GM12878 (cell line): ENCODE measurements at regions not wholly inside any gene's neighbourhood (a gene's known extent, or its start where the extent isn't known, plus 50 kb on each side); places are given as distances from the start of the nearest gene placed in this dataset.

Experiments
- ATAC-seq: fragments of 200-7000 bp; cut with Tn5 transposase; 3 replicates; pipeline ENCODE4 v1.9.1; 2020; ENCODE audit warnings: mild to moderate bottlenecking, moderate library complexity
- BruUV-seq: library from RNA; stranded (reverse); fragments of 400-500 nt; replicated peaks from 2 replicates; lab custom pipeline; 2021; lab: Mats Ljungman, UMichigan
- CTCF ChIA-PET: fragments of 300-600 bp; sonication (Branson Sonifier 250); formaldehyde crosslinking; extraction: SDS; loops from one replicate; lab custom pipeline; 2021; ENCODE audit warnings: inconsistent platforms; lab: Yijun Ruan, JAX
- POLR2A ChIA-PET: fragments of 350-600 bp; formaldehyde crosslinking; extraction: SDS; loops from one replicate; lab custom pipeline; 2021; ENCODE audit warnings: inconsistent platforms; lab: Charles Lee
- RAD21 ChIA-PET: fragments of 300-600 bp; sonication (Branson Sonifier 250); formaldehyde crosslinking; loops from one replicate; lab custom pipeline; 2023; ENCODE audit warnings: antibody characterized with exemption; ENCODE audit not compliant: unreplicated experiment; lab: Charles Lee
- SMC1A ChIA-PET: fragments of 300-600 bp; sonication (Branson Sonifier 250); formaldehyde crosslinking; loops from one replicate; lab custom pipeline; 2023; ENCODE audit not compliant: unreplicated experiment, uncharacterized antibody; lab: Charles Lee
- DNase-seq: peaks from one replicate; pipeline ENCODE4 v3.0.0-alpha.2; 2011; ENCODE audit warnings: low read depth, low spot score
- FAIRE-seq: peaks from 3 replicates; lab custom pipeline; 2011; peaks lifted over from hg19 to GRCh38; lab: Jason Lieb, UNC
- H2AFZ ChIP-seq: 2 replicates; pipeline ENCODE4 v1.6.0; 2011; ENCODE audit warnings: low read depth, low read length, control low read depth; ENCODE audit not compliant: control insufficient read depth
- H3K27ac ChIP-seq: 2 replicates; pipeline ENCODE4 v1.5.1; 2011; ENCODE audit warnings: control low read depth; ENCODE audit not compliant: control insufficient read depth, insufficient read depth
- H3K27me3 ChIP-seq, 2 experiments: replicated peaks in 1 of 2; 2 replicates each; pipeline versions ENCODE4 v1.6.0 to v1.6.1; 2011; ENCODE audit warnings: low read length in 1 of 2; ENCODE audit not compliant: control insufficient read depth in 2 of 2, insufficient read depth in 2 of 2
- H3K36me3 ChIP-seq, 2 experiments: 2 replicates each; pipeline ENCODE4 v1.5.1; 2011; ENCODE audit warnings: low read length in 1 of 2; ENCODE audit not compliant: control insufficient read depth in 2 of 2, insufficient read depth in 2 of 2
- H3K4me1 ChIP-seq: 2 replicates; pipeline ENCODE4 v1.6.1; 2011; ENCODE audit warnings: mild to moderate bottlenecking, low read length, moderate library complexity, mixed read lengths; ENCODE audit not compliant: control insufficient read depth, insufficient read depth
- H3K4me2 ChIP-seq: 2 replicates; pipeline ENCODE4 v1.6.0; 2011; ENCODE audit warnings: control low read depth; ENCODE audit not compliant: control insufficient read depth, insufficient read depth
- H3K4me3 ChIP-seq: fragments of 200-600 bp; sonication (generic); 2 replicates; pipeline ENCODE4 v1.5.1; 2016
- H3K79me2 ChIP-seq: 2 replicates; pipeline ENCODE4 v1.6.0; 2011; ENCODE audit warnings: low read length; ENCODE audit not compliant: control insufficient read depth, insufficient read depth
- H3K9ac ChIP-seq: 2 replicates; pipeline ENCODE4 v1.8.0; 2011; ENCODE audit warnings: low read length, control low read depth, mixed read lengths; ENCODE audit not compliant: control insufficient read depth, insufficient read depth
- H3K9me3 ChIP-seq: replicated peaks from 3 replicates; pipeline ENCODE4 v1.5.1; 2011; ENCODE audit warnings: mild to moderate bottlenecking, low read length; ENCODE audit not compliant: control insufficient read depth, insufficient read depth
- H4K20me1 ChIP-seq: 2 replicates; pipeline ENCODE4 v1.6.0; 2011; ENCODE audit not compliant: control insufficient read depth, insufficient read depth
- IRF3 ChIP-seq: fragments of 450-650 bp; IDR thresholded peaks from 2 replicates; pipeline ENCODE4 v1.6.1; 2014; ENCODE audit warnings: mild to moderate bottlenecking
- MTA2 ChIP-seq: fragments of 450-650 bp; IDR thresholded peaks from 2 replicates; pipeline ENCODE4 v1.6.1; 2016; ENCODE audit warnings: low read depth, mild to moderate bottlenecking, moderate library complexity
- MYC ChIP-seq: IDR thresholded peaks from 2 replicates; pipeline ENCODE4 v1.6.1; 2011; ENCODE audit warnings: mild to moderate bottlenecking, low read length, moderate library complexity, inconsistent platforms; ENCODE audit not compliant: insufficient read depth, insufficient replicate concordance, insufficient read length, severe bottlenecking
- NR2C2 ChIP-seq: IDR thresholded peaks from 2 replicates; pipeline ENCODE4 v1.6.1; 2011; ENCODE audit warnings: borderline replicate concordance, low read depth; ENCODE audit not compliant: control insufficient read depth, insufficient read length
- PAX5 ChIP-seq: IDR thresholded peaks from 2 replicates; pipeline ENCODE4 v1.6.1; 2011; ENCODE audit warnings: low read depth, low read length, borderline replicate concordance
- PBX3 ChIP-seq: IDR thresholded peaks from 2 replicates; pipeline ENCODE4 v1.6.1; 2011; ENCODE audit warnings: mild to moderate bottlenecking, low read depth, low read length, moderate library complexity; ENCODE audit not compliant: insufficient replicate concordance
- PML ChIP-seq: IDR thresholded peaks from 2 replicates; pipeline ENCODE4 v1.6.1; 2012; ENCODE audit warnings: low read length, inconsistent platforms
- SIN3A ChIP-seq: IDR thresholded peaks from 2 replicates; pipeline ENCODE4 v1.6.1; 2012; ENCODE audit warnings: low read depth, low read length, improper control_type of control experiment
- SIX5 ChIP-seq: IDR thresholded peaks from 2 replicates; pipeline ENCODE4 v1.6.1; 2011; ENCODE audit warnings: mild to moderate bottlenecking, low read depth, low read length, moderate library complexity; ENCODE audit not compliant: severe bottlenecking
- SMAD1 ChIP-seq: fragments of 450-650 bp; IDR thresholded peaks from 2 replicates; pipeline ENCODE4 v1.6.1; 2018; ENCODE audit warnings: mild to moderate bottlenecking, low read depth; ENCODE audit not compliant: partially characterized antibody
- SP1 ChIP-seq: IDR thresholded peaks from one replicate; pipeline ENCODE4 v1.6.1; 2011; ENCODE audit warnings: low read depth, low read length
- ZNF384 ChIP-seq: IDR thresholded peaks from 2 replicates; pipeline ENCODE4 v1.6.1; 2012; ENCODE audit warnings: low read depth, mild to moderate bottlenecking, low read length, improper control_type of control experiment, borderline replicate concordance
- ZSCAN29 ChIP-seq: fragments of 450-650 bp; IDR thresholded peaks from 2 replicates; pipeline ENCODE4 v1.6.1; 2017; ENCODE audit warnings: mild to moderate bottlenecking, moderate library complexity
- WGBS: methylation state at CpG from one replicate; pipeline ENCODE4 v1.1.6; 2016; ENCODE audit warnings: low lambda C conversion rate; ENCODE audit not compliant: insufficient replicate concordance, insufficient coverage; ENCODE audit errors: missing lambda C conversion rate; 5-methylcytosine and 5-hydroxymethylcytosine counted together
- in situ Hi-C: fragments of 300-500 bp; cut with MboI; formaldehyde crosslinking; loops from 9 replicates; pipeline ENCODE4 v1.14.3; 2018; ENCODE audit warnings: mixed read lengths
- intact Hi-C: fragments of 100-400 bp; cut with micrococcal nuclease; formaldehyde crosslinking; loops from one replicate; pipeline ENCODE4 v1.14.2; 2022; ENCODE audit not compliant: unreplicated experiment
- TF ChIP-seq, protein P1 (sequence below): IDR thresholded peaks from 2 replicates; pipeline ENCODE4 v1.6.1; 2011; ENCODE audit warnings: borderline replicate concordance, low read depth, mild to moderate bottlenecking, moderate library complexity, mixed read lengths, low read length; ENCODE audit not compliant: insufficient read depth; ENCODE audit errors: extremely low read length
- TF ChIP-seq, protein P2 (sequence below): fragments of 450-650 bp; IDR thresholded peaks from 2 replicates; pipeline ENCODE4 v1.6.1; 2017; ENCODE audit warnings: mild to moderate bottlenecking, moderate library complexity
- TF ChIP-seq, protein P3 (sequence below): fragments of 450-650 bp; IDR thresholded peaks from 2 replicates; pipeline ENCODE4 v1.6.1; 2016; ENCODE audit warnings: mild to moderate bottlenecking

DNA sequence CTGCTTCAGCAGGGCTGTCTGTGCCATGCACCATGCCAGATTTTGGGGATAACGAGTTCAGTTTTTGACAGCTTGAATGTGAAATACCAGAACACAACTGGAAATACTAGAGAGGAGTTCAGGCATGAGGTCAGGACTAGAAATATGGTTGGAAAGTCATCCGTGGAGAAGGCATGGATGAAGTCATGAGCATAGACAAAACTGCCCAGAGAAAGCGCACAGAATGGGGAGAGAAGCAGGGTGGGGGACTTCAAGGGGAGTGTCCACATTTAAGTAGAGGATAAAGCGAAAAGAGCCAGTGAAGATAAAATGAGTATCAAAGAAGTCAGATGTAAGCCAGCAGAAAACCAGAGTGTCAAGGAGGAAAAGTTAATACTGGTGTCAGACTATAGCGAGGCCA lies 653.4 kb upstream of the ARID1B start:
- no peak for ATAC-seq
- Histone ChIP-seq H3K4me1 (no peaks in the 10 kb centered on the region), H3K27ac (no peak overlapping the region), H3K36me3 (no peaks in the 10 kb centered on the region), H3K27me3 (no peaks in the 10 kb centered on the region), H3K4me2 (no peak overlapping the region), H3K4me3 (no peak overlapping the region), H3K79me2 (no peaks in the 10 kb centered on the region), H3K9ac (no peak overlapping the region), H4K20me1 (no peaks in the 10 kb centered on the region), H2AFZ (no peak overlapping the region), H3K9me3 (no peaks in the 10 kb centered on the region)
- no TSS peak for BruUV-seq
- in situ Hi-C loops = no loop called here
- FAIRE-seq = no peak
- CTCF ChIA-PET = no interaction called here
- SMC1A ChIA-PET = interaction anchor here (2.5 kb wide), 1 partner anchor 14 kb away, joined by 6 read pairs; no protein-coding TSS in a partner anchor
- no peak for DNase-seq
- intact Hi-C loops = no loop called here
- POLR2A ChIA-PET = no interaction called here
- RAD21 ChIA-PET = no interaction called here
- 24% methylated on average over 5 of the region's 5 CpGs for WGBS
- TF ChIP-seq, protein P1, sequence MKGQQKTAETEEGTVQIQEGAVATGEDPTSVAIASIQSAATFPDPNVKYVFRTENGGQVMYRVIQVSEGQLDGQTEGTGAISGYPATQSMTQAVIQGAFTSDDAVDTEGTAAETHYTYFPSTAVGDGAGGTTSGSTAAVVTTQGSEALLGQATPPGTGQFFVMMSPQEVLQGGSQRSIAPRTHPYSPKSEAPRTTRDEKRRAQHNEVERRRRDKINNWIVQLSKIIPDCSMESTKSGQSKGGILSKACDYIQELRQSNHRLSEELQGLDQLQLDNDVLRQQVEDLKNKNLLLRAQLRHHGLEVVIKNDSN = no peak
- TF ChIP-seq PAX5 (no peak), MTA2 (no peak), MYC (no peak), NR2C2 (no peak), ZNF384 (no peak), SIN3A (no peak), PBX3 (no peak), ZSCAN29 (no peak), SMAD1 (no peak), SIX5 (no peak), PML (no peak), SP1 (no peak), IRF3 (no peak)
- TF ChIP-seq, protein P2, sequence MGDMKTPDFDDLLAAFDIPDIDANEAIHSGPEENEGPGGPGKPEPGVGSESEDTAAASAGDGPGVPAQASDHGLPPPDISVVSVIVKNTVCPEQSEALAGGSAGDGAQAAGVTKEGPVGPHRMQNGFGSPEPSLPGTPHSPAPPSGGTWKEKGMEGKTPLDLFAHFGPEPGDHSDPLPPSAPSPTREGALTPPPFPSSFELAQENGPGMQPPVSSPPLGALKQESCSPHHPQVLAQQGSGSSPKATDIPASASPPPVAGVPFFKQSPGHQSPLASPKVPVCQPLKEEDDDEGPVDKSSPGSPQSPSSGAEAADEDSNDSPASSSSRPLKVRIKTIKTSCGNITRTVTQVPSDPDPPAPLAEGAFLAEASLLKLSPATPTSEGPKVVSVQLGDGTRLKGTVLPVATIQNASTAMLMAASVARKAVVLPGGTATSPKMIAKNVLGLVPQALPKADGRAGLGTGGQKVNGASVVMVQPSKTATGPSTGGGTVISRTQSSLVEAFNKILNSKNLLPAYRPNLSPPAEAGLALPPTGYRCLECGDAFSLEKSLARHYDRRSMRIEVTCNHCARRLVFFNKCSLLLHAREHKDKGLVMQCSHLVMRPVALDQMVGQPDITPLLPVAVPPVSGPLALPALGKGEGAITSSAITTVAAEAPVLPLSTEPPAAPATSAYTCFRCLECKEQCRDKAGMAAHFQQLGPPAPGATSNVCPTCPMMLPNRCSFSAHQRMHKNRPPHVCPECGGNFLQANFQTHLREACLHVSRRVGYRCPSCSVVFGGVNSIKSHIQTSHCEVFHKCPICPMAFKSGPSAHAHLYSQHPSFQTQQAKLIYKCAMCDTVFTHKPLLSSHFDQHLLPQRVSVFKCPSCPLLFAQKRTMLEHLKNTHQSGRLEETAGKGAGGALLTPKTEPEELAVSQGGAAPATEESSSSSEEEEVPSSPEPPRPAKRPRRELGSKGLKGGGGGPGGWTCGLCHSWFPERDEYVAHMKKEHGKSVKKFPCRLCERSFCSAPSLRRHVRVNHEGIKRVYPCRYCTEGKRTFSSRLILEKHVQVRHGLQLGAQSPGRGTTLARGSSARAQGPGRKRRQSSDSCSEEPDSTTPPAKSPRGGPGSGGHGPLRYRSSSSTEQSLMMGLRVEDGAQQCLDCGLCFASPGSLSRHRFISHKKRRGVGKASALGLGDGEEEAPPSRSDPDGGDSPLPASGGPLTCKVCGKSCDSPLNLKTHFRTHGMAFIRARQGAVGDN = no peak
- TF ChIP-seq, protein P3, sequence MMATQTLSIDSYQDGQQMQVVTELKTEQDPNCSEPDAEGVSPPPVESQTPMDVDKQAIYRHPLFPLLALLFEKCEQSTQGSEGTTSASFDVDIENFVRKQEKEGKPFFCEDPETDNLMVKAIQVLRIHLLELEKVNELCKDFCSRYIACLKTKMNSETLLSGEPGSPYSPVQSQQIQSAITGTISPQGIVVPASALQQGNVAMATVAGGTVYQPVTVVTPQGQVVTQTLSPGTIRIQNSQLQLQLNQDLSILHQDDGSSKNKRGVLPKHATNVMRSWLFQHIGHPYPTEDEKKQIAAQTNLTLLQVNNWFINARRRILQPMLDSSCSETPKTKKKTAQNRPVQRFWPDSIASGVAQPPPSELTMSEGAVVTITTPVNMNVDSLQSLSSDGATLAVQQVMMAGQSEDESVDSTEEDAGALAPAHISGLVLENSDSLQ = no peak
